Skeletal muscle tissue (tissue), 3 donors: ENCODE measurements at regions not wholly inside any gene's neighbourhood (a gene's known extent, or its start where the extent isn't known, plus 50 kb on each side); places are given as distances from the start of the nearest gene placed in this dataset.

Experiments used
- H3K27ac ChIP-seq: one replicate; pipeline ENCODE4 v1.7.0; 2013; ENCODE audit warnings: mild to moderate bottlenecking, low read depth, low read length, inconsistent platforms
- H3K27me3 ChIP-seq, 3 donors: one replicate each; pipeline ENCODE4 v1.7.0; 2013; ENCODE audit warnings: low read length in 3 of 3; ENCODE audit not compliant: control insufficient read depth in 3 of 3, insufficient read depth in 3 of 3
- H3K36me3 ChIP-seq, 3 donors: one replicate each; pipeline ENCODE4 v1.7.0; 2013; ENCODE audit warnings: low read length in 3 of 3; ENCODE audit not compliant: control insufficient read depth in 3 of 3, insufficient read depth in 3 of 3
- H3K4me1 ChIP-seq, 3 donors: one replicate each; pipeline ENCODE4 v1.7.0; 2013; ENCODE audit warnings: low read length in 3 of 3, mild to moderate bottlenecking in 3 of 3; ENCODE audit not compliant: control insufficient read depth in 3 of 3, insufficient read depth in 3 of 3
- H3K4me3 ChIP-seq, 3 donors: one replicate each; pipeline ENCODE4 v1.7.0; 2013; ENCODE audit warnings: low read length in 3 of 3
- H3K9ac ChIP-seq, 3 donors: one replicate each; pipeline ENCODE4 v1.7.0; 2013; ENCODE audit warnings: low read length in 3 of 3, mild to moderate bottlenecking in 3 of 3, moderate library complexity in 2 of 3, low read depth in 1 of 3
- H3K9me3 ChIP-seq, 3 donors: one replicate each; pipeline ENCODE4 v1.7.0; 2013; ENCODE audit warnings: low read length in 3 of 3; ENCODE audit not compliant: control insufficient read depth in 3 of 3
- donor health status: Osteomylitis.

- Histone ChIP-seq H3K4me1 (no peaks in the 10 kb centered on the region), H3K9ac (no peak overlapping the region), H3K27me3 (peaks cover 0 to 13% (median 0%) of the 10 kb centered on the region in 3 donors), H3K9me3 (peaks cover 0 to 10% (median 3%) of the 10 kb centered on the region in 3 donors), H3K36me3 (no peaks in the 10 kb centered on the region), H3K4me3 (no peak overlapping the region), H3K27ac (no peak overlapping the region)
These were observed 233.6 kb downstream of the BRD1 start for GRCh38 chr22:49594078-49594477.

GRCh38 chr22:49593509-49593908, 234.2 kb downstream of the BRD1 start:
- no peak overlapping the region for H3K4me3 ChIP-seq
- no peaks in the 10 kb centered on the region for H3K36me3 ChIP-seq
- no peak overlapping the region for H3K9ac ChIP-seq
- H3K9me3 ChIP-seq = peaks cover 0 to 10% (median 3%) of the 10 kb centered on the region in 3 donors
- H3K4me1 ChIP-seq = no peaks in the 10 kb centered on the region
- peaks cover 0 to 11% (median 0%) of the 10 kb centered on the region in 3 donors for H3K27me3 ChIP-seq
- H3K27ac ChIP-seq = no peak overlapping the region

GRCh38 chr22:49592780-49593501, 234.7 kb downstream of the BRD1 start:
- H3K4me3 ChIP-seq = no peak overlapping the region
- H3K27ac ChIP-seq = no peak overlapping the region
- no peak overlapping the region for H3K9ac ChIP-seq

GRCh38 chr22:49590851-49591445, 236.7 kb downstream of the BRD1 start:
- Histone ChIP-seq H3K36me3 (no peaks in the 10 kb centered on the region), H3K4me3 (no peak overlapping the region), H3K4me1 (no peaks in the 10 kb centered on the region), H3K27me3 (peaks cover 0 to 14% (median 2%) of the 10 kb centered on the region in 3 donors), H3K27ac (no peak overlapping the region), H3K9ac (no peak overlapping the region), H3K9me3 (peaks cover 0 to 8% (median 0%) of the 10 kb centered on the region in 3 donors)

More at GRCh38 chr22:49592780-49593501, 234.7 kb downstream of the BRD1 start:
- Histone ChIP-seq H3K27me3 (peaks cover 0 to 14% (median 2%) of the 10 kb centered on the region in 3 donors), H3K9me3 (peaks cover 0 to 10% (median 3%) of the 10 kb centered on the region in 3 donors), H3K4me1 (no peaks in the 10 kb centered on the region), H3K36me3 (no peaks in the 10 kb centered on the region)

GRCh38 chr22:49590381-49590780, 237.3 kb downstream of the BRD1 start:
- peaks cover 0 to 14% (median 2%) of the 10 kb centered on the region in 3 donors for H3K27me3 ChIP-seq
- H3K4me1 ChIP-seq = no peaks in the 10 kb centered on the region
- no peak overlapping the region for H3K4me3 ChIP-seq
- no peak overlapping the region for H3K27ac ChIP-seq
- H3K9me3 ChIP-seq = peaks cover 0 to 5% (median 0%) of the 10 kb centered on the region in 3 donors
- no peaks in the 10 kb centered on the region for H3K36me3 ChIP-seq
- no peak overlapping the region for H3K9ac ChIP-seq

- Histone ChIP-seq H3K27ac (no peak overlapping the region), H3K4me3 (no peak overlapping the region)
These were observed 237.9 kb downstream of the BRD1 start for GRCh38 chr22:49589811-49590210.

GRCh38 chr22:49589301-49589700, 238.4 kb downstream of the BRD1 start:
- Histone ChIP-seq H3K4me3 (no peak overlapping the region), H3K27me3 (peaks cover 0 to 18% (median 2%) of the 10 kb centered on the region in 3 donors), H3K4me1 (no peaks in the 10 kb centered on the region), H3K9ac (no peak overlapping the region), H3K36me3 (no peaks in the 10 kb centered on the region), H3K9me3 (peaks cover 0 to 2% (median 0%) of the 10 kb centered on the region in 3 donors), H3K27ac (no peak overlapping the region)

More at GRCh38 chr22:49589811-49590210, 237.9 kb downstream of the BRD1 start:
- Histone ChIP-seq H3K9ac (no peak overlapping the region), H3K36me3 (no peaks in the 10 kb centered on the region), H3K27me3 (peaks cover 0 to 17% (median 2%) of the 10 kb centered on the region in 3 donors), H3K4me1 (no peaks in the 10 kb centered on the region), H3K9me3 (peaks cover 0 to 2% (median 0%) of the 10 kb centered on the region in 3 donors)

- Histone ChIP-seq H3K9me3 (no peaks in the 10 kb centered on the region), H3K4me3 (no peak overlapping the region), H3K36me3 (no peaks in the 10 kb centered on the region), H3K9ac (no peak overlapping the region), H3K27me3 (peaks cover 0 to 18% (median 4%) of the 10 kb centered on the region in 3 donors), H3K4me1 (no peaks in the 10 kb centered on the region), H3K27ac (no peak overlapping the region)
These were observed 238.9 kb downstream of the BRD1 start for GRCh38 chr22:49588739-49589138.

GRCh38 chr22:49587987-49588386, 239.7 kb downstream of the BRD1 start:
- Histone ChIP-seq H3K9me3 (no peaks in the 10 kb centered on the region), H3K4me3 (no peak overlapping the region), H3K9ac (no peak overlapping the region), H3K27me3 (peaks cover 0 to 22% (median 5%) of the 10 kb centered on the region in 3 donors), H3K36me3 (no peaks in the 10 kb centered on the region), H3K27ac (no peak overlapping the region), H3K4me1 (no peaks in the 10 kb centered on the region)

GRCh38 chr22:49587421-49587820, 240.3 kb downstream of the BRD1 start:
- Histone ChIP-seq H3K4me3 (no peak overlapping the region), H3K9ac (no peak overlapping the region), H3K9me3 (no peaks in the 10 kb centered on the region), H3K27ac (no peak overlapping the region), H3K36me3 (no peaks in the 10 kb centered on the region), H3K27me3 (peaks cover 0 to 22% (median 5%) of the 10 kb centered on the region in 3 donors), H3K4me1 (no peaks in the 10 kb centered on the region)
